GM21367 (cell line): ENCODE measurements at regions not wholly inside any gene's neighbourhood (a gene's known extent, or its start where the extent isn't known, plus 50 kb on each side); places are given as distances from the start of the nearest gene placed in this dataset.

Experiments used
- ATAC-seq: cut with Tn5 transposase; IDR thresholded peaks from one replicate; pipeline ENCODE4 v1.9.1; 2021; ENCODE audit not compliant: unreplicated experiment

DNA sequence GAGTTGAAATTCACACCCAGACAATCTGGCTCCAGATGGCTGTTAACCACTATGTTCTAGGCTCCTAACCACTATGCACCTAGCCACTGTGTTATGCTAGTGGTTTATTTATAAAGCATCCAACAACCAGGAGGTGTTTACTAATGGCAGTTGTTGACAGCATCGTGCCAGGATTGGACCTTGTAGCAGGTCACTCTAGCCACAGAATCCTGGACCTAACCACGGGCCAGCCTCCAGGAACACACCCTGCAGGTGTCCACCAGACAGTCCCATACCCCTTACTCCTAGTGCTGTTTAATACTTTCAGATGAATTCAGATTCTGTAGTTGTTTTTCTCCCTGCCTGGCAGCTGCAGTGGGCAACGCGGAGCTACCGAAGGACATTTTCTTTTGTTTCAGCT, 109.4 kb upstream of the MYL2 start:
- ATAC-seq: no peak

DNA sequence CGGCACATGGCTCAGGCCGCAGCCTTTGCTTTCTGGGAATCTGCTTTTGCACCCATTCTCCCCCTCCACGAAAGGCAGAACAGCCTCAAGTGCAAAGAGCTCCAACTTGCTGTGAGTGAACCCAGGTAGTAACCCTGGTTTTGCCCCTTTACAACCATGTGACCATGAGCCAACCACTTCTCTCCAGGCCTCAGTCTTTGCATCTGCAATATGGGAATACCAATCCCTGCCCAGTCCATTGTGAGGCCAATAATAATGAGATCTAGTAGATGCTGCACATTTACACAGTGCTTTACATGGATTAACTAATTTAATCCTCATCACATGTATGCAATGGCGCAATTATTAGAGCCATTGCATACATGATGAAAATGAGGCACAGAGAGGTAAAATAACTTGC, 108.9 kb upstream of the MYL2 start:
- no peak for ATAC-seq

DNA sequence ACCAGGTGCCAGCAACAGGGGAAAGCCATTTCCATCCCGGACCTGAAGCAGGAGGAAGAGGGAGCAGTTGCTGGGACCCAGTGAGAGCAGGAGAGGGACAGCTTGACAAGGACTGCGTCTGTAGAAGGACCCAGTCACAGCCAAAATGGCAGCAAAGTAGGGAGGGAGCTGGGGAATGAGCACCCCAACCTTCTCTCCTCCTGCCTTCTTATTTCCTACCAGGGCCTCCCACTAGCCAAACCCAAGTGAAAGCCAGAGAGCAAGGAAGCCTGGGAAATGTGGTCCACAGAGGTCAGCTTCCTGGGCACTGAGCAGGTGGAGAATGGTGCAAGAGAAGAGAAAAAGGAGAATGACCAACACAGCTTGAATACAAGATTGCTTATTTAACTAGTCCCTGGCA, 108.5 kb upstream of the MYL2 start:
- no peak for ATAC-seq

GRCh38 chr12:111027431-111027830, 107.1 kb upstream of the MYL2 start:
- ATAC-seq: no peak

- no peak for ATAC-seq
Observed at GRCh38 chr12:111025792-111026430, 105.5 kb upstream of the MYL2 start.

DNA sequence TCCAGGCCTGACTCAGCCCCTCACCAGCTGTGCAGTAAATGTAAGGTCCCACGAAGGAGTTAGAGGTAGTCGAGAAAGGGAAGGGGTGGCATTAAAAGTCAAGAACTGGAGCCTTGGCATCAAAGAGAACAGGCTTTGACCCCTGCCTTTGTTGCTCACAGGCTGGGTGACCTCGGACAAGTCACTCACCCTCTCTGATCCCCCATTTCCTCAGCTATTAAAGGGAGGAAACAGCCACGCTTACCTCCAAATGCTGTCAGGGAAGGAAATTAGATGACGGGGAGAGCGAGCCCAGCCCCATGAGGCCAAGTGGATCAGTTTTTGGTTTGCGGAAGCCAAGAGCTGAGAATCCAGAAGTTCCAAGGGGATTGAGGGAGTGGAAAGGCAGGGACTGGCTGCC, 104.9 kb upstream of the MYL2 start:
- no peak for ATAC-seq

DNA sequence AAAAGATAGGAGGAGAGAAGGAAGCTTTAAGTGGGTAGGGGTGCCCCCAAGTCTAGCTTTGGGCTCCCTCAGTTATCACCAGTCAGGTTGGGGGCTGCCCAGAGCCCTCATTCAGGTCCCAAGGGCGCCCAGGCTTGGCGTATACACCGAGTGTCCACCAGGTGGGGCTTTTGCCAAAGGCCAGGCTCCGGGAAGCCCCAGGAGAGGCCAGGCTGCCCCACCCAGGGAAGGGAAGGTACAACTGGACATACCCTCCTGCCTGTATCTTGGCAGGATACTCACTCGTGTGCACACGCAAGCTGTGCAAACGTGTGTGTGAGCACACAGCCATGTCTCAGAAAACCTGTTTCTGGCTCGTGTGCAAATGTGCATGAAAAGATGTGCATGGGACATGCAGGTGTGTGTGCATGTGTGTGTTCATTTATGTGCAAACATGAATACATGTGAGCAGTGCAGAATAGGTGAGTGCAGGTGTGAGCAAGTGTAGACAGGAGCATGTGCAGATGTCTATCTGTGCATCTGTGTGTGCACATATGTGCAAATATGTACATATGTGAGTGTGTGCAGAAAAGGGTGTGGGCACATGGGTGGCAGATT, 103.9 kb upstream of the MYL2 start:
- no peak for ATAC-seq

- no peak for ATAC-seq
Observed at GRCh38 chr12:111022386-111022785, 102.0 kb upstream of the MYL2 start.

GRCh38 chr12:111014547-111014946, 94.2 kb upstream of the MYL2 start:
- no peak for ATAC-seq

- ATAC-seq: no peak
Observed at GRCh38 chr12:111012918-111013317, 92.5 kb upstream of the MYL2 start.

GRCh38 chr12:111011999-111012600, 91.7 kb upstream of the MYL2 start:
- no peak for ATAC-seq

DNA sequence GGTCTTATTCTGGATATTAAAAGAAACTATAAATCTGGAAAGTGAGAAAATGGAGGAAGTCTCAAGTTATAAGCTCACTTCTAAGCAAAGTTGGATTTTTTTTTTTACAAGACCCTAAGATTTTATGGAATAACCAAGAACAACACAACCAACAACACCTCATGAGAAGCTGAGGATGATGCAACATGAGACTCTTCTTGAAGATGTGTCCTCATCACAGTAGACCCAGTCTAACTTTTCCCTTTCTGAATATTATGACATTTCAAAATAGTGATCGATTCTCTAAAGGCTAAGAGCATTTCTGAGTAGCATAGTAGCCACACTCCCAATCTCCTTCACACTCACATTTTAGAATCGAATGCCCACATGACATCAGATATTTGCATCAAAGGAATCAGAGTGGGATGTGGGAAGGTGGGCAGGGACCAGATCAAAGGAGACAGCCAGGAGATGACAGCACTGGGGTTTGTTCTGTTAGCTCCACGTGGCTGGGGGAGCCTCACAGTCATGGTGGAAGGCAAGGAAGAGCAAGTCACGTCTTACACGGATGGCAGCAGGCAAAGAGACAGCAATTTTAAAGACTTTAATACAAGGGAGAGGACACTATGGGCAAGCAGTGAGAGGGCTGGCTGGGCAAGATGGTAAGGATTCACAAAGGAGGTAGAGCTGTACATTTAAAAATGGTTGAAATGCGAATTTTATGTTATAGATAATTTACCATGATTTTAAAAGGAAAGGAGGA, 90.7 kb upstream of the MYL2 start:
- no peak for ATAC-seq

DNA sequence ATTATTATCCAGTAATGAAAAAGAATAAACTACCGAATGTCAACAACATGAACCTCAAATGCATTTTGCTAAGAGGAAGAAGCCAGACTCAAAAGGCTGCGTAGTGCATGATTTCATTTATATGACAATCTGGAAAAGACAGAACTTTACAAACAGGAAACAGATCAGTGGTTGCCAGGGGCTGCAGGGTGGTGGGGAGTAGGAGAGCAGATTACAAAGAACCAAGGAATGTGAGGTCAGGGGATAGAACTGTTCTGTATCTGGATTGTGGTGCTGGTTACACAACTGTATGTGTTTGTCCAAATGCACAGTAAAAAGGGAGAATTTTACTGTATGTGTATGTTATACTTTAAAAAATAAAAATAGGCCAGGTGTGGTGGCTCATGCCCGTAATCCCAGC, 89.7 kb upstream of the MYL2 start:
- no peak for ATAC-seq

DNA sequence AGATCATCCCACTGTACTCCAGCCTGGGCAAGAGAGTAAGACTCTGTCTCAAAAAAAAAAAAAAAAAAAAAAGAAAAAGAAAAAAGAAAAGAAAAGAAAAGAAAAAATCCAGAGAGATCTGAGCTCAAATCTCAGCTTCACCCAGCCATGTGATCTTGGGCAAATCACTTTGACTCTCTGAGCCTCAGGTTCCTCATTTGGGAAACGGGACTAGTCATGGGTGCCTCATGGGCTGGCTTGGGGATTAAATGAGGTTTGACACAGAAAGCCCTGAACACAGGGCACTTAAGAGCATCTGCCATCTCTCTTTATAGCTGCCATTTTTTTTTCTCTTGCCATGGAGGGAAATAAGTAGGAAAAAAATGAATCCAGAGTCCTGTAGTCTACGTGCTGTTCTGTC, 86.2 kb upstream of the MYL2 start:
- ATAC-seq: no peak

DNA sequence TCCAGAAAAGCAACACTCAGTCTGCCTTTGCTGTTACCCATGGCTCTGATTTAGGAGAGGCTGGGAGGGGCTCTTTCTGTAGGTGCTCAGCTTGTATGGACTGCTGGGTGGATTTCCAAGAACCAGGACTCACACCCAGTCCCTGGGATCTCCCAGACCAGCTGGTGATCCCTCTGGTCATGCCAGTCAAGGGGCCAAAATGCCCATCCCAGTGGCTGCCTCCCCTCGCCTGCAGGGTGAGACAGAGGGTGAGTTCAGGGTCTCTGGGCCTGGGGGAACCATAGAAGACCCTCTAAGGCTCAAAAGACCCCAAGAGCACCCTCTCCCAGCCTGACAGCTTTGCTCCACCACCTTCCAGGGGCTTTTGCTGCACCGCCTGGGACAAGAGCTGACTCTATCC, 78.6 kb upstream of the MYL2 start:
- no peak for ATAC-seq

- no peak for ATAC-seq
Observed at GRCh38 chr12:110998165-110998564, 77.8 kb upstream of the MYL2 start.

DNA sequence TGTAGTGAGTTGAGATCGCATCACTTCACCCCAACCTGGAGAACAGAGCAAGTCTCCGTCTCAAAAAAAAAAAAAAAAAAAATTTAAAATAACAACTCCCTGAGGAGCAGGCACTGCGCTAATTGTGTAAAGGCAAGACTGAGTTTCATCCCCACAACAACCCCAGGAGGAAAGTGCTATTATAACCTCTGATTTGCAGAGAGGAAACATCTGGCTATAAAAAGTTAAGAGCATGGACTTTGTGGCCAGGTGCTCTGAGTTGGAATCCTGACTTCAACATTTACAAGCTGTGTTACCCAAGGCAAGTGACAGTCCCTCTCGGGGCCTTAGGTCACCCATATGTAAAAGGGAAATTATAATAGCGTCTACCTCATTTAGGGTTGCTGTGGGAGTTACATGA, 76.0 kb upstream of the MYL2 start:
- no peak for ATAC-seq

DNA sequence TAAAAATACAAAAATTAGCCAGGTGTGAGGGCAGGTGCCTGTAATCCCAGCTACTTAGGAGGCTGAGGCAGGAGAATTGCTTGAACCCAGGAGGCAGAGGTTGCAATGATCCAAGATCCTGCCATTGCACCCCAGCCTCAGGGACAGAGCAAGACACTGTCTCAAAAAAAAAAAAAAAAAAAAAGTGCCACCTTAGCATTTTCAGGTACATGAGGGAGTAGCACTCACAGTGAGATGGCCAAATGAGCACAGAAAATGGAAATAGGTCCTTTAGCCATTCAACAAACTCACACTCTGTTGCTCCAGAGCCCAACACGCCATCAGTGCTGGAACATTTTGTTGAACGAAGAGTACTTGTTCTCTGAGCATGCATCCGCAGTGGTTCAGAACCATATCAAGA, 75.2 kb upstream of the MYL2 start:
- no peak for ATAC-seq

DNA sequence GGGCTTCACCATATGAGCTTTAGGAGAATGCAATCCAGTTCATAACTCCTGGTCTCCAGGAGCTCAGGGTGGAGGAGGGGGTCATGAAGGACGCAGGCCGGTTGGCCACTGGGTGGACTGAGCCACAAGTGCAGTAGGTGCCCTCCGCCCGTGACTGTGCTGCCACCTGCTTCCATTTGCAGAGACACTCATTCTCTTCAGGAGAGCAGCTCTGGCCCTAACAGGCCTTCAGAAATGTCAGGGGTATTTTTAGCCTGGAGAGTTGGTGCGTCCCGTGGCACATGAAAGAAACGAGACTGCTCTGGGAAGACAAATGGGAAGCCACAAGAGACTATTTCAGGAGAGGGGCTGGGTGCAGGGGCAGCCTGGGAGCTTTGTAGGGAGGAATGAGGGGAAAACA, 74.6 kb upstream of the MYL2 start:
- ATAC-seq: no peak

DNA sequence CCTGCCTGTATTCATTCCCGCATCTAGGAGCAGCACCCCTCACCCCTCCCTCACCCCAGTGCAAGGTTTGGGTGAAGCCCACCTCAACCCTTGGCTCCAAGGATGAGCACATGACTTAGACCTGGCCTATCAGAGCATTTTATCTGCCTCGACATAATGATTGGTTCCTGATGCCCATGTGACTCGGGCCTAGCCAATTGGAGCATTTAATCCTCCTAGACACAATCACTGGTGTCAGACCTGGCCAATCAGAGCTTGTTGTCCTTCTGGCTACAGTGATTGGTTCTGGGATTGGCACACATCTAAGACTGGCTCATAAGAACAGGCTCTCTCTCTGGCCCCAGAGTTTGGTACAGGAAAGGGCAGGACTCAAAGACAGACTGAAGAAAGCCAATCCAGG, 73.1 kb upstream of the MYL2 start:
- ATAC-seq: no peak

DNA sequence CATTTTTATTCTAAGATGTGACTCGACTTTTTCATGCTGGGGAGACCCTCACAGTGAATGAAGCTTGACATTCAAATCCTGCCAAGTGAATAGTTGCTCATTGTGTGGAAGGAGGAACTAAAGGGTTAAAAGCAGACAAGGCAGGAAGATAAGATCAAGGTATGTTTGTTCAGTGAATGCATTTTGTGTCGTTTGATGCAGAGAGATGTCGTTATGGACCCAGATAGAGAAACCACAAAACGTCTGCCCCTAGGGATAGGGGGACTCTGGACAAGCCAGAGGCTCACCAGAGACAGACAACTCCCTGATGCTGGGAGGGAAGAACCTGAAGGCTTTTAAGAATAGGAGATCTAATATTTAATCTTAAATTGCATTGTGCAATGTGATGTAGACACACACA, 72.5 kb upstream of the MYL2 start:
- ATAC-seq: no peak

GRCh38 chr12:110983811-110984210, 63.4 kb upstream of the MYL2 start:
- no peak for ATAC-seq
